HS-27A (cell line): ENCODE measurements at regions not wholly inside any gene's neighbourhood (a gene's known extent, or its start where the extent isn't known, plus 50 kb on each side); places are given as distances from the start of the nearest gene placed in this dataset.

Source experiments
- DNase-seq: peaks from one replicate; pipeline ENCODE4 v3.0.0-alpha.2; 2012; ENCODE audit warnings: low read depth, missing footprints

DNA sequence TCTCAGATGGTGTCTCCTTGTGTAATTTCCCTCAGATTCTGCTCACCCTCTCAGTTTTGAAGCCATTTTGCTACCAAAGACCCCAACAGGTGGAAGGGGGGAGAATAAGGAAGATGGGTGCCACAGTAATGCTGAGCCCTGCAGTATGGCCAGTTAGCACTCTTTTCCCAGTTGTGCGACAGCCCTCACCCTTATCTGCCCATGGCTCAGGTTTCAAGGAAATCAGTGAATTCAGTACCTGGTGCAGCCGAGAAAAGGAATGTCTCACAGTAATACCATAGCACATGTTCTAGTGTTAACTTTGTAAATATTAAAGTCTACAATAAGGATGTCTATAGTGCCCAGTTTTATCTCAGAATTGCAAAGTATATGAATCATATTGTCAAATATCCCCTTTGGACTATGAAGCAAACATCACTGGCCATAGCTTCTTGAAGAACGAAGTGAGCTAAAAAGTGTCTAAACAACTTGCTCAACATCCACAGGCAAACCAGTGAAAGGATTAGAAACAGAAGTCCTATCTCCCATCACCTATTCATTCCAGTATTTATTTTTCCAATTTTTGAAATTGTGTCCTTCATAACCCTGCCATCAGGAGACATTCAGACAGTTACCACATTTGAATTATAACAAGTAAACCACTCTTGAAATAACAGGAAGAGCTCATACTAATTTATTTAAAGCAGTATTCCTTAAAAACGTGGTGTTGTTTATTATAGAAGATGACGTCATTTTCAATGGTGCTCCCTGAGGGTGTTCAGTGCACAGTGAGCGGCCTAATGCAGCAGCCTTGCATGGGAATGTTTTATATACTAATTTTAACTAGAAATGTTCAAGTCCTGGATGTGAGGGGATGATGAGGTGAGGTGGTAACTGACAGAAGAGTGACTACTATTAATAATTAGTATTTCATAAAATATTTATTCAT, 366.2 kb downstream of the TFAP2A start:
- no peak for DNase-seq

DNA sequence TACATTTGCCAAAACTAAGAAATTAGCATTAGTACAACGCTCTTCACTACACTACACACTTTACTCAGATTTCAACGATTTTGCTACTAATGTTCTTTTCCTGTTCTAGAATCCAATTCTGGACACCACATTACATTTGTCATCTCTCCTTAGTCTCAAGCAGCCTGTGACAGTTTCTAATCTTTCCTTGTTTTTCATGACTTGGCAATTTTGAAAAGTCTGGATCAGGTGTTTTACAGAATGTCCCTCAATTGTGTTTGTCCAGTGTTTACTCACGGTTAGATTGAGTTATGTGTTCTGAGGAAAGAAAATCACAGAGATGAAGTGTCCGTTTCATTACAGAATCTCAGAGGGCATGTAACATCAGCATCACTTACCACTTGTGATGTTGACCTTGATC, 372.6 kb downstream of the TFAP2A start:
- DNase-seq: no peak

DNA sequence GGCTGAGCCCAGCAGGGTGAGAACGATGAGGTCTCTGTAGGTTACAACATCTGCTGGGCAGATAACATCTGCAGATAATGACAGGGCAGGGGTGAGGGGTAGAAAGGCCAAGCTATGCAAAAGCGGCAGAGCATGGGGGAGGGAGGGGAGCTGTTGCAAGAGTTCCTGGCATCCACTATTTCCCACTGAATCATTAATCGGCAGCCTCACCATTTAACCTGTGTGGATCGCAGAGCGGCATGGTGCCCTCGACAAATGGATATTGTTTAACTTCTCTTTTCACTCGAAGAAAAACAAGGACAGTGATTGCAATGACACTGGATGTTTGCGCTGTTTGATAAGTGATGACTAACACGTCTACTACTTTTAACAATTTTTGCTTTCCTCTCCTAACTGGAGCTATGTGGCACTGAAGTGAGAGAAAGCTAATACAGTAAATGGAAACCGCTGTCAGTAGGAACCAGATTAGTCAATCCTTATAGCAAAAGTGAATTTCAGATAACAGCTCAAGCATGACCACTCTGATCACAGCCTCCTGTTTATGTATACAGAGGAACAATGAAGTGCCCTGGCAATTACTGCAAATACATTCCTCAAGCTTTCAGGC, 381.5 kb downstream of the TFAP2A start:
- no peak for DNase-seq

DNA sequence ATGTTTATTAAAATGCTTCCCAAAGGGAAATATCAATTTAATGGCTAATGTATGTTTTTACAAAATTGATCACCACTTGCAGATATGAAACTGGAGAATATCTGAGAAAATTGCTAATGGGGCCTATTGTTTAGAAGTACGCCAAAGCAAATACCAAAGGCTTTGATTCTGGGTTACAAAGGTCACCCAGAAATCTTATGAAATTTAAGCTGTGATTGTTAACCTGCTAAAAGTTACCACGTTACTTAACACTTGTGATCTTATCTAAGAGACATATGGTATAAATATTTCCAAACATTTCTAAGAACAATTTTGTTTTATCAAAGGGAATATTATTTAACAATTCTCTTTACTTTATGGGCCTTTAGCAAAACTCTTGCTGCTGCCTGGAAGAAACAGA, 383.3 kb downstream of the TFAP2A start:
- no peak for DNase-seq

- no peak for DNase-seq
Measured at GRCh38 chr6:10030942-10031537, 383.8 kb downstream of the TFAP2A start.

- DNase-seq: no peak
Measured at GRCh38 chr6:10028222-10028621, 386.7 kb downstream of the TFAP2A start.

- no peak for DNase-seq
Measured at GRCh38 chr6:10019851-10020250, 395.0 kb downstream of the TFAP2A start.

DNA sequence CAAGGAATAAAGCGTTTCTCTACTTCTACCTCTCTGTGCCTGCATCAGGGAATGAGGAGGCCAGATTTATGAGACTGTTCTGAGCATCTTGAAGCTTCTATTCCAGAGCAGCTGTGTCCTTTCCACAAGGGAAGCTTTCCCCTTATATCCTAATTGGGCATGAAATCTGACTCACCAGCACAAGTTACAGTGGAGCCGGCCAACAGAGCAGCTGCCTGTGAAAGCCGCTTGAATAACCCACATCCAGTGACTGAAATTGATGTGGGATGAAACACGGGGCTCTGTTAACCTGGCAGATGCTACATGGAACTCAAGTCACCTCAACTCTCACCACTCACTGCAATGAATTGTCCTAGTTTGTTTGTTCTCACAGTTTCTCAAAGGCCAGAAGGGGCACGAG, 400.3 kb downstream of the TFAP2A start:
- DNase-seq: no peak

- DNase-seq: no peak
Measured at GRCh38 chr6:10000551-10000950, 414.3 kb downstream of the TFAP2A start.

DNA sequence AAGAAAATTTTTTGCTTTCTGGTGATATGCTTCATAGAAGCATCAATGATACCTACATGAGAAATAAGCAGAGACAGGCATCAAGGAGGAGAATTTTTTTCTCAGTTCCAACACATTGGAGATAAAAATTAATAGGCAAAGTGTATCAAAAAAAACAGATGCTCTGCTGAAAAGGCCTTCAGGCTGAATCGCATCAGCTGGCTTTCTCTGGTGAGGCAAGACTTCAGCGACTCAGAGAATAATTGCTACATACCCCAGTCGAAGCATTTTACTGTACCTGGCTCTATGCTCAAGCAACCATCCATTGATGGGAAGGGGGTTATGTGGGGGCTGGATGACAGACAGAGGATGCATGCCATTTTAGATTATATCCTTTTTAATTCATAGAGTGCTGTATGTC, 415.1 kb downstream of the TFAP2A start:
- DNase-seq: no peak

GRCh38 chr6:9986273-9986672, 428.6 kb downstream of the TFAP2A start:
- no peak for DNase-seq

- DNase-seq: no peak
Measured at GRCh38 chr6:9985481-9985880, 429.4 kb downstream of the TFAP2A start.

DNA sequence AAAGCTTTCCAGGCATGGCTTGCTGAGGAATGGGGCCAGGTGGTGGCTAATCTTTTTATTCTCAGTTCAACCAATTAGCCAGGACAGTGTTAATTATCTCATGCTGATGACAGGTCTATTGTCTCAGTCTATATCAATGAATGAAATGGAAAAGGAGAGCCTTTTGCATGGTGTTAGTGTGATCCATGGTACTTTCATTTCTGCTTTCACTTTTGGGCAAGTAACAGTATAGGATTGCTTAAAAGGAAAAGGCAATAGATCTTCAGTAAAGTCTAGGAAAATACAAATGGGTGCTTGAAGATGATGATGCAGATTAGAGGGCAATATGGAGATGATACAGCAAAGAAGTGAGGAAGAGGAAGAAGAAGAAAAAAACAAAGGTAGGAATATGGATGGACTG, 430.3 kb downstream of the TFAP2A start:
- no peak for DNase-seq

GRCh38 chr6:9983168-9983567, 431.7 kb downstream of the TFAP2A start:
- DNase-seq: no peak

DNA sequence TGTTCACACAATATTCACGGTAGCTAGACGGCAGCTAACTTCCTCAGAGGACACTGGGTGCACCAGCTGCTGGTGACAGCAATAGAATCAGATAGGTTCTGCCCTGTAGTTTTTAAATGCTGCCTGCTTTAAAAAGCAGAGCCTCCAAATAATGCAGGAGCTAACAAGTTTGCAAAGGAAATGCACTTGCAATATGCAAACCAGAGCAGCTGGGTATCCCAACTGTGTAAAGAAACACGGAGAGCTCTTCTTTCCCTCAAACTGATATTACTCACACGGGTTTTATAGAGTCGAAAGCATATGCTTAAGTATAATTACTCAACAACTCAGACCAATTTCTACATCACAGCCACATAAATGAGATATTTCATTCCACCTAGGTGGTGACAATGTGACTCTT, 432.7 kb downstream of the TFAP2A start:
- no peak for DNase-seq

- DNase-seq: no peak
Measured at GRCh38 chr6:9979996-9980395, 434.9 kb downstream of the TFAP2A start.

DNA sequence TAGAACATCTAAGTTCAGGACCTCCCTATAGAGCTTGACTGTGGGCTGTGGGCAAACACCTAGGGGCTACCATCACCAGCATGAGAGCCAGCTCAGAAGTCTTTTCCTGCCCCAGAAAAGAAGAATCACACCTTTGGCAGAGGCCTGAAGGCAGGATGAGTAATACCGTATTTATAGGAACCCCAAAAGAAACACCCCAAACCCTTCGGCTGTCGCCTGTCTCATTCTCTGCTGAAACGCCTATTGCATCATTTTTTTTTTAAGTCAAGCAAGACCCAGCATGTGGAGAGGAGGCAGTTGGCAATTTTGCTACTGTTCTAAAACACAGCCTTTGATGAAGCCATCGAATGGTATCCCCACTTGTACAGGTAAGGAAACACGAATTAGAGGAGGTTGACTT, 436.4 kb downstream of the TFAP2A start:
- no peak for DNase-seq

DNA sequence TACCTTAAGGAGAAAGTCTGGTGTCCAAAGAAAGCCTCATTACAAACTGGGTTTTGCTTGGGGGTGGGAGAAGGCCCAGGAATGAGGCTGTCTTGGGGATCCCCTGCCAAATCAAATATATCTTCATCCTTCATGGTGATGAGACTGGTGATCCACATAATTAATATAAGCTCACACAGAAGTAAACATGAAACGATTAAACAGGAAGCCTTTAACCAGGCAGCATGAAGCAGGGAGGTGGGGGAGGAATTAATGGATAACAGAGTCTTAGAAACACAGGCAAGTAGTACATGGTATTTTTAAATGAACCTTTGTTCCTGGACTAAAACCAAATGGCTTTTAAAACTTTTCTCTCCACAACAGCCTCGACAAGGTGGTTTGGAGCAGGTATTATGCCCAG, 437.5 kb downstream of the TFAP2A start:
- no peak for DNase-seq

GRCh38 chr6:9961646-9962045, 453.2 kb downstream of the TFAP2A start:
- DNase-seq: no peak

DNA sequence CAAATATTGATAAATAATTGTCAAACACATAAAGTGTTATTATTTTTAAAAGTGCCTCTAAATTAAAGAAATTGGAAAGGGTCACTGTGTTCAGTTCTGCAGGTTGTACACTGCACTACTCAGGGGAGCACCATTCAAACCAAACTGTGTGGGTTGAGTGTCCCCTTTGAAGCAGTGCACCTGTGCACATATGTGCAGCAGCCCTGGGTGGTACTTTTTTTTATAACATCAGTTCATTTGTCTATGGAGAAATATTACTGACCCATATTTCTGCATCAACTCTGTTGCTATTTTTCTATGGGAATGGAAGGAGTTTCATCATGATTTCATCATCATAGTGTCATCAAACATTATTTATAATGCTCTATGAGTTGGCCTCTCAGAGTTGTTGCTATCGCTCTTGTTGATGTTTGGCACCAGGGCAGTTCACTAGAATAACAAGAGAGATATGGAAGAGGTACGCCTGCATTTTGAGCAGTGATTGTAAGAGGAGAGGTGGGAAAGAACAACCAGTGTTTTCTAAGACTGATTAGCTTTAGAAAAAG, 457.6 kb downstream of the TFAP2A start:
- DNase-seq: no peak

DNA sequence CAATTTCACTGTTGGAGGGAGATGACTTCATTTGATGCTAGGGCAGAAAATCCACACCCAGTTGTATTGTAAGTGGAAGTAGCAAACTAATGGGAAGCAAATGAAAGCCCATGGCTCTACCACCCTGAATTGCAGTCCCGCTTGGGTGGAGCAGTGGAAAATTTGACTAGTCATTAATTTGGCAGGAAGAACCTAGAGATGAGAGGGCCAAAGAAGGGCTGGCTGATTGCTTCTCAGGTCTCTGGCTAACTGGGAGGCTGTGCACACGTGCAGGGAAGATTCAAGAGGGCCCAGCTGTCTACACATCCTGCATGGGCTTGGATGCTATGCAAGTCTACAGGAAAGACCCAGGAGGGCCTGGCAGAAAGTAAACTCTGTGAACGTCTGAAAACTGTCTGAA, 466.2 kb downstream of the TFAP2A start:
- DNase-seq: no peak

GRCh38 chr6:9943986-9944385, 470.9 kb downstream of the TFAP2A start:
- DNase-seq: no peak

- DNase-seq: no peak
Measured at GRCh38 chr6:9943026-9943425, 471.8 kb downstream of the TFAP2A start.
